Ammon's horn (tissue), 1 donor: ENCODE measurements at regions not wholly inside any gene's neighbourhood (a gene's known extent, or its start where the extent isn't known, plus 50 kb on each side); places are given as distances from the start of the nearest gene placed in this dataset.

ENCODE experiments used
- DNase-seq: peaks from one replicate; pipeline ENCODE4 v3.0.0-alpha.2; 2016; ENCODE audit warnings: low spot score

DNA sequence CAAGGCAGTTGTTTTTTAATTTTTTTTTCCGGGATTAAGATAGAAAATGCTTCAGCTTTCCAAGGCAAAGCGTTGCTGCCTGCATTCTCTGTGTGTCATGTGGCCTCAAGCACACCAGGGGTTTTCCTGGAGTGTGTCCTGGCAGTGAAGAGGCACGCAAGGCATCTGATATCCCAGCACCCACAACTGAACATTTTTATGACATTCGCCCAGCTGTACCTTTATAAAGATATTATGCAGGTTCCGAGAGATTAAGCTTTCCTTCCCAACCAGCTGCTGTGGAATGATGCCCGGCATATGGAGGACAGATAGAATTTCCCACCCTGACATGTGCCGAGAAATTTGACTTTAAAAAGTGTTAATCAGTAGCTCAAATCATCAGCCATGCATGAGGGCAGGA lies 205.6 kb downstream of the GADD45G start:
- peak; percentile 1 for DNase-seq

GRCh38 chr9:89811356-89811755 lies 206.5 kb downstream of the GADD45G start:
- DNase-seq, result no peak

DNA sequence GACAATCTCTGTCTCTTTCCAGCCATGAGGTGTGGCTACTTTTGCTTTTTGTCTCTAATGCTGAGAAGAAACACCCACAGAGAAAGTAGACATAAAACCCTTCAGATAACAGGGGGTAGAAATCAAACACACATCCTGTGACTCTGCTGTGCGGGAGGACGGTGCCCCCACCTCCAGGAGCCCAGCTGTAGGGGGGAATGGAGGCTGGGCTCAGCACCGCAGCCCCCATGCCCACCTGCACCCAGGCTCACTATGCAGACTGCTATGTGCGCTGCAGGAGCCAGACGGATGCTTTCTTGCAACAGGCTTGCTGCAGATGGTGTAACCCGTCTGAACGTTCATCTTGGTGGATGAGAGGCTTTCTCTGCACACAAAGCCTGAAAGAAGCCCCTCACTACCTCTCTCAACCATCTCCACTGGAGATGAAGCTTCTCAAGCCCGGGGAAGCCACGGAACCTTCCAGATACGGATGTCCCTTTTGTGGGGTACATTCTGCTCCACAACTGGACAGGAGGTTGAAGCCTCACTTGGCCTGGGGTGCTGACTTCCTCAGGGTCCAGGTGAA lies 207.2 kb downstream of the GADD45G start:
- peak; percentile 3 for DNase-seq

GRCh38 chr9:89812556-89813181 lies 207.9 kb downstream of the GADD45G start:
- no peak for DNase-seq

DNA sequence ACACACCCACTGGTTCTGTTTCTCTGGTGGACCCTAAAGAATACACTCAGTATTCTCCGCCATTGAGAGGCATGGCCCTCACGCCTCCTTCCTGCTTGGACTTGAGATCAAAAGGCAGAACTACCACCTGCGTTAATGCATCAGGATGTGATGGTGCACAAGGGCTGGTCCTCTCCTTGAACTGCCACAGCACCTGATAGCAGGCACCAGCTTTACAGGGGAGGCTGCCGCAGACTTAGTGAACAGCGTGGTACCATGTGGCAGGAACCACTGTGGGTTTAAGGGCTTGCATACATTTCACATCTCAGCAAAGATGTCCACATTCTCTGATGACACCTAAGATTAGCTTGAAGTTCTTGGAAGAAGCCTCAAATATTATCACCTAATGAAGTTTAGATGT lies 208.7 kb downstream of the GADD45G start:
- no peak for DNase-seq

GRCh38 chr9:89814340-89815040 lies 209.7 kb downstream of the GADD45G start:
- DNase-seq, result no peak

- no peak for DNase-seq
Observed at GRCh38 chr9:89815061-89815902, 210.5 kb downstream of the GADD45G start.

GRCh38 chr9:89815903-89816573 lies 211.2 kb downstream of the GADD45G start:
- DNase-seq, result no peak

DNA sequence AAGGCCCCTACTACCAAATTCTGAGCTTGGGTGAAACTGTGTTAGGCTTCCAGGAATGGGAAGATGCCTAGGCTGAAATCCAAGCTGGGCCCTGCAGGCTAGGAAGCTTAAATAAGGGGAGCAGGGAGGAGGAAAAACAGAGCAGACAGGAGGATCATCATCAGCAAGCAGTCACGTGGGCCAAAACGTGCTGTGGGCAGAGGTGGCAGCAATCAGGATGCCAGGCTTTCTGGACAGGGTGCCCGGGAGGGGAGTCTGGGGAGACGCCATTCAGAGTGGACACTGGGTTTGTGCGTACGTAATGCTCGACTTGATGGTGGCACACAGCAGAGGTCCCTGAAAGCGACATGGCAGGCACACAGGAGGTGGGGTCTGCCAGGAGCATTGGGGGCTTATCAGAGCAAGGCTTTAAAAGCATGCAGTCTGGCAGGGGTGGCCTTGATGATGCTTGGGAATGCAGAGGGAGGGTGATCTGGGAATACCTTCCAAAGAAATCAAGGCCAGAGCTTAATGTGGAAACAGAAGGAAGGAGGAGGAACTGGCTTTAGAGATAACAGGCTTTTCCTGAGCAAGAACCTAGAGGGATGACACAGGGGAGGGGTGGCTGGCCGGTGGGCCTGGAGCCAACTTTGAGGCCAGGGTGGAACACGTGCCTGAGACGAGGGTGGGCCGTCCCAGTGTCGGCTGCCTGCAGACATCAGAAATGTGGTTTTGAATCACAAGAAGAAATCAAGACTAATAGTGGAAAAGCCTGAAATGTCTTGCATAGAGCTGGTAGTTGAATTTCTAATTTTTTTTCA lies 212.5 kb downstream of the GADD45G start:
- DNase-seq, result no peak

DNA sequence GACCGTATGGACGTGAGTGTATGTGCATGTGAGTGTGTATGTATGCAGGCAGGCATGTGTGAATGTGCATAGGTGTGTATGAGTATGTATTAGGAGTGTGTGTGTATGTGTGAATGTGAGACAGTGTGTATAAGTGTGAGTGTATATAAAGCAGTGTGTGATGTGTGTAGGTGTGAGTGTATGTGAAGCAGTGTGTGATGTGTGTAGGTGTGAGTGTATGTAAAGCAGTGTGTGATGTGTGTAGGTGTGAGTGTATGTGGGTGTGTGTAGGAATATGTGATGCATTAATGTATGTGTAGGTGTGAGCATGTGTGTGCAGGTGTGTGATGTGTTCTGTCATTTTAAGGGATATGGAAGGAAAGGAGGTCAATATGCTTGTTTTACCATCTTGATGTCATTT lies 215.5 kb downstream of the GADD45G start:
- DNase-seq, result no peak

DNA sequence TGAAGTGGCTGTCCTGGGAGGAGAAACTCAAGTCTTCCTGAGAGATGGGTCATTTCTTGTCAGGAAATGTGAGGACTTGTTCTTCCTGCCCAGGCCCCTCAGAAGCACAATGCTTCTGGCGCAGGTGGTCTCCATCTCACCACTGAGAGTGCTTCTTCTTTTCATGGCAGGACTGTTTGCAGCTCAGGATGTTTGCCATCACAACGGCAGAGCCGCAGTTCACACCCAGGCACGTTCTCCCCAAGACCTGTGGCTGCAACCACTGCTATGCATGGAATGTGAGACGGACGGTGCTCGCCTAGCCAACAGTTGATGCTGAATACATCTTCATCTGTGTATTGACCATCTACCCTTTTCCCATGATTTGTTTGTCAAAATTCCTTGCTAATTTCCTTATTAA lies 216.3 kb downstream of the GADD45G start:
- no peak for DNase-seq

- no peak for DNase-seq
Observed at GRCh38 chr9:89822996-89823395, 218.2 kb downstream of the GADD45G start.

- DNase-seq, result no peak
Observed at GRCh38 chr9:89825669-89826068, 220.9 kb downstream of the GADD45G start.

DNA sequence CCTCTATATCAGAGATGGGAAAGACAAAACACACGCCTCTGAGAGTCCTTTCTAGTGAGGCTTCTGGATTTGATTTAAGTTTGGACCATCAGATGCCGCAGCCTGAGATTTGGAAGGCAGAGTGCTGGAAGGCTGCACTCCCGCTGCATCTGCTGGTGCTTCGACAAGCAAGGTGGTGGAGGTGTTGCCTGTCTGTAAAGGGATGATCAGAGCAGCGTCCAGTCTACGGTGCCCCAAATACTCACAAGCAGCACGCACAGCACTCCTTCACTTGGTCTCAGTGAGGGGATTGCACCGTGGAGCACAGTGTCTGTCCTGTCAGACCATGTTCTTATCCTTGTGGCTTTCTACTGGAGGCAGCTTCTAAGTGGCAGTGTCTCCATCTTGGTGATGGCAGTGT lies 221.4 kb downstream of the GADD45G start:
- DNase-seq, result no peak

DNA sequence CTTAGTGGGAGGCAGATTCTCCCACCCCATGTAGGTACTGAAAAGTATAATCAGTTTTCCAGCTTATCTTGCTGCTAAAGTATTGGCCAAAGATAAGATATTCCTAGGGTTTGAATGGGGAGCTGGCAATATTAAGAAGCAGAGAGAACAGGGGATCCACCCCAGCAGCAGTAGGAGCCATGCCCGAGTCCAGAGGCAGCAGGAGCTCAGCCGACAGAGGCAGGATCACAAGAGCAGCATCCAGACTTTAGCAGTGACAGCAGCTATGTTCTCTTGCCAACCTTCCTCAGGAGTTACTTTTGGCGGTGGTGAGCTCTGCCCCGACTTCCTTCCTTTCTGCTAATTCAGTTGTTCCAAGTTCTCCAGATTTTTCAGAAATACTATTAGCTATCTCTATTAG lies 224.5 kb downstream of the GADD45G start:
- no peak for DNase-seq

- no peak for DNase-seq
Observed at GRCh38 chr9:89835666-89836065, 230.9 kb downstream of the GADD45G start.

GRCh38 chr9:89837162-89837933 lies 232.5 kb downstream of the GADD45G start:
- DNase-seq, result no peak

GRCh38 chr9:89837934-89838310 lies 233.1 kb downstream of the GADD45G start:
- no peak for DNase-seq

GRCh38 chr9:89838621-89839020 lies 233.8 kb downstream of the GADD45G start:
- no peak for DNase-seq

DNA sequence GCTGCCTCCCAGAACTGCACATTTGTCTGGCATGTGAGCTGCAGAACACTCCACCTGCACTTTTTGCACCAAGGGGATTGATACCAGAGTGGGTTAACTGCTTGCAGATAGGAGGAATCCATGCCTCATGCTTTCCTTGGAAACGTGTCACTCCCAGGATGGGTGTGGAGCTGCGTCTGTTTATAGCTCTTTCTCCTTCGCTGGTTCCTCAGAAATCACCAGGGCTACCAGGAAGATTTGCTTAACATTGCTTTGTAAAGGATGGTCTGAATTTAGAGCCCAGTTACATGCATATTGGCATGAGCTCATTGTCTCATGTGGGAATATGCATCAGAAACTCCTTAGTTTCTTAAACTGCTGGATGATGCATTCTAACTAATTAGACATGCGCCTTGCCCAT lies 234.6 kb downstream of the GADD45G start:
- DNase-seq, result no peak

GRCh38 chr9:89839952-89840351 lies 235.1 kb downstream of the GADD45G start:
- DNase-seq, result no peak
